OCI-LY3 (cell line): ENCODE measurements at regions not wholly inside any gene's neighbourhood (a gene's known extent, or its start where the extent isn't known, plus 50 kb on each side); places are given as distances from the start of the nearest gene placed in this dataset.

Source experiments
- H2AFZ ChIP-seq: fragments of 200-600, 300-600 bp; shearing (Covaris generic); 2 replicates; pipeline ENCODE4 v1.6.0; 2014; ENCODE audit warnings: antibody characterized with exemption, low read depth, low read length
- H3K27ac ChIP-seq: fragments of 200-600, 300-600 bp; sonication (generic); 2 replicates; pipeline ENCODE4 v1.5.1; 2014; ENCODE audit warnings: mild to moderate bottlenecking, low read length, moderate library complexity, mixed read lengths
- H3K27me3 ChIP-seq: fragments of 200-600, 300-600 bp; sonication (generic); 2 replicates; pipeline ENCODE4 v1.6.1; 2014; ENCODE audit warnings: low read depth, low read length, mixed read lengths
- H3K36me3 ChIP-seq: fragments of 200-600, 300-600 bp; sonication (generic); replicated peaks from 2 replicates; pipeline ENCODE3; 2014; ENCODE audit warnings: low read depth, low read length, mixed read lengths
- H3K4me1 ChIP-seq: fragments of 300-600, 200-600 bp; sonication (generic); 2 replicates; pipeline ENCODE4 v1.6.1; 2014; ENCODE audit warnings: low read length, mixed read lengths
- H3K4me2 ChIP-seq: fragments of 200-600, 300-600 bp; sonication (generic); 2 replicates; pipeline ENCODE4 v1.6.1; 2014; ENCODE audit warnings: low read length, mixed read lengths
- H3K4me3 ChIP-seq: fragments of 300-600, 200-600 bp; sonication (generic); 2 replicates; pipeline ENCODE4 v1.5.1; 2014; ENCODE audit warnings: antibody characterized with exemption, mild to moderate bottlenecking, low read length, moderate library complexity
- H3K79me2 ChIP-seq: fragments of 300-600, 200-600 bp; shearing (Covaris generic); 2 replicates; pipeline ENCODE4 v1.6.1; 2014; ENCODE audit warnings: mild to moderate bottlenecking, low read length, mixed read lengths
- H3K9ac ChIP-seq: fragments of 300-600, 200-600 bp; shearing (Covaris generic); 2 replicates; pipeline ENCODE4 v1.6.0; 2014; ENCODE audit warnings: mild to moderate bottlenecking, low read length, moderate library complexity
- H3K9me3 ChIP-seq: fragments of 200-600, 300-600 bp; shearing (Covaris generic); 2 replicates; pipeline ENCODE4 v1.6.1; 2014; ENCODE audit warnings: low read length, mixed read lengths; ENCODE audit not compliant: insufficient read depth
- H4K20me1 ChIP-seq: fragments of 200-600, 300-600 bp; sonication (generic); 2 replicates; pipeline ENCODE4 v1.6.1; 2016; ENCODE audit warnings: low read length, mixed read lengths; ENCODE audit not compliant: insufficient read depth
- CTCF ChIP-seq: fragments of 200-600, 300-600 bp; sonication (generic); IDR thresholded peaks from 2 replicates; pipeline ENCODE4 v1.5.1; 2014; ENCODE audit warnings: antibody characterized with exemption, low read length, low read depth
- EZH2phosphoT487 ChIP-seq: fragments of 200-600 bp; shearing (Covaris generic); IDR thresholded peaks from 2 replicates; pipeline ENCODE4 v1.6.1; 2018; ENCODE audit warnings: antibody characterized with exemption, mixed run types, low read depth

- Histone ChIP-seq H3K27ac (no peak overlapping the region), H3K79me2 (no peaks in the 10 kb centered on the region), H3K4me2 (no peak overlapping the region), H3K9me3 (no peaks in the 10 kb centered on the region), H2AFZ (no peak overlapping the region), H3K36me3 (no peaks in the 10 kb centered on the region), H3K27me3 (peaks cover 38% of the 10 kb centered on the region), H3K9ac (no peak overlapping the region), H3K4me1 (no peaks in the 10 kb centered on the region), H3K4me3 (no peak overlapping the region), H4K20me1 (no peaks in the 10 kb centered on the region)
- no peak for TF ChIP-seq EZH2phosphoT487
- TF ChIP-seq CTCF: no peak
Observed at GRCh38 chr19:30651691-30652090, 279.5 kb downstream of the ZNF536 start.

GRCh38 chr19:30651066-30651465 is 278.9 kb downstream of the ZNF536 start:
- Histone ChIP-seq H3K9ac (no peak overlapping the region), H3K36me3 (no peaks in the 10 kb centered on the region), H3K9me3 (no peaks in the 10 kb centered on the region), H3K27ac (no peak overlapping the region), H4K20me1 (no peaks in the 10 kb centered on the region), H3K79me2 (no peaks in the 10 kb centered on the region), H3K4me2 (no peak overlapping the region), H3K27me3 (peaks cover 38% of the 10 kb centered on the region), H2AFZ (no peak overlapping the region), H3K4me3 (no peak overlapping the region), H3K4me1 (no peaks in the 10 kb centered on the region)
- TF ChIP-seq EZH2phosphoT487 (no peak), CTCF (no peak)

GRCh38 chr19:30649934-30650614 is 277.9 kb downstream of the ZNF536 start:
- no peaks in the 10 kb centered on the region for H3K79me2 ChIP-seq
- H3K9me3 ChIP-seq: no peaks in the 10 kb centered on the region
- no peak overlapping the region for H3K9ac ChIP-seq
- H3K4me3 ChIP-seq: 0 out of 2 replicates have a peak overlapping the region, but pooled peaks have one; percentile 14
- peaks cover 38% of the 10 kb centered on the region for H3K27me3 ChIP-seq
- peak overlapping the region; percentile 70 for H2AFZ ChIP-seq
- no peak overlapping the region for H3K27ac ChIP-seq
- H3K36me3 ChIP-seq: no peaks in the 10 kb centered on the region
- H4K20me1 ChIP-seq: no peaks in the 10 kb centered on the region
- peak; percentile 97 for TF ChIP-seq CTCF
- TF ChIP-seq EZH2phosphoT487: no peak
- H3K4me1 ChIP-seq: no peaks in the 10 kb centered on the region
- peak overlapping the region; percentile 46 for H3K4me2 ChIP-seq

GRCh38 chr19:30648866-30649862 is 277.0 kb downstream of the ZNF536 start:
- no peaks in the 10 kb centered on the region for H3K9me3 ChIP-seq
- peaks cover 38% of the 10 kb centered on the region for H3K27me3 ChIP-seq
- H3K79me2 ChIP-seq: no peaks in the 10 kb centered on the region
- no peak overlapping the region for H3K27ac ChIP-seq
- H3K4me2 ChIP-seq: peak overlapping the region; percentile 46; the same call in 1 of the 2 replicates
- H3K4me3 ChIP-seq: no peak overlapping the region
- H3K9ac ChIP-seq: no peak overlapping the region
- no peaks in the 10 kb centered on the region for H3K36me3 ChIP-seq
- H3K4me1 ChIP-seq: no peaks in the 10 kb centered on the region
- no peak for TF ChIP-seq CTCF
- TF ChIP-seq EZH2phosphoT487: no peak
- H4K20me1 ChIP-seq: no peaks in the 10 kb centered on the region
- peak overlapping the region; percentile 70; the same call in 1 of the 2 replicates for H2AFZ ChIP-seq
